EH (cell line): ENCODE measurements at regions not wholly inside any gene's neighbourhood (a gene's known extent, or its start where the extent isn't known, plus 50 kb on each side); places are given as distances from the start of the nearest gene placed in this dataset.

Experiments
- DNase-seq: peaks from one replicate; pipeline ENCODE4 v3.0.0-alpha.2; 2015; ENCODE audit warnings: low read depth

- peak; percentile 72 for DNase-seq
These were observed 53.8 kb upstream of the OTUD4 start for GRCh38 chr4:145234091-145234706.

GRCh38 chr4:145231906-145232700 lies 51.7 kb upstream of the OTUD4 start:
- peak; percentile 62 for DNase-seq

- DNase-seq, result peak; percentile 76
These were observed 50.3 kb upstream of the OTUD4 start for GRCh38 chr4:145230726-145231125.
